HG03039 (cell line): ENCODE measurements at regions not wholly inside any gene's neighbourhood (a gene's known extent, or its start where the extent isn't known, plus 50 kb on each side); places are given as distances from the start of the nearest gene placed in this dataset.

Experiments
- ATAC-seq: cut with Tn5 transposase; IDR thresholded peaks from one replicate; pipeline ENCODE4 v1.9.1; 2021; ENCODE audit warnings: mild to moderate bottlenecking, moderate library complexity; ENCODE audit not compliant: unreplicated experiment

DNA sequence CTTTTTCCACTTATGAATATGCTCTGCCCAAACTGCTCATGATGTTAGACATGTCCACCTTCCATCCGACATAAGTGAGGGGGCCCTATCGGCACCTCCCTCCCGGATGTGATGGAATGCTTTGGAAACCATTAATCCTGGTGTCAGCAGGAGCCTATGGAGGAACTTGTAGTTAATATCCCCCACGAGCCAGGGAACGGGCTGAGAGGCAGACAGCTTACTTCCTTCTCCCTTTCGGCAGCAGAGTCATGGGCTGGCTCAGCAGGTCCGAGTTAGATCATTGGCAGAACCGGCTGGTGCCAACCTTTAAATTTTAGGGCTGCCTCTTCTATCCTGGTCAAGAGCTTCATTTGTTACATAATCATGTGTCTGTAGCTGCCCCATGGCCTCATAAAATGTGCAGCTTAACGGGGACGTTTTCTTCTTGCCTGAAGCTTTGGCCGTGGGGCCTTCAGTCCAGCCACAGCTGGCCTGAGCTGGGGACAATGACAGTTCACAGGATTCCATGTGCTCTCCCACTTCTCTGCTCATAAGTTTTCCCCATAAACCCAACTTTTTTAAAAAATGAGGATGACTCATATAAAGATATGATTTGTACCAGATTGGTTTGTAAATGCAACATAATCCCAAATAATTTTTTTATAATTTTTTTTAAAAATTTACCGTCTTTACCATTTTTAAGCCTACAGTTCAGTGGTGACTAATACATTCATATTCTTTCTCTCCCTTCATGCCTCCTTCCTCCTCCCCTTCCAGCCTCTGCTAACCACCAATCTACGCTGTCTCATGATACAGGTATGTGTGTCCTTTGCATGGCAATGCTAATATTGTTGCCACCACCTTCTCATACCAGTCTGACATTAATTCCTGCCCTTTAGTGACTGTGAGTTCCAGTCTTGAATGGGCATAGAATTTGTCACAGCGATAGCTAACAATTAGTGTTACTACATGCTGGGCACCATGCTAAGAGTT, 62.2 kb upstream of the RGMA start:
- ATAC-seq = no peak

DNA sequence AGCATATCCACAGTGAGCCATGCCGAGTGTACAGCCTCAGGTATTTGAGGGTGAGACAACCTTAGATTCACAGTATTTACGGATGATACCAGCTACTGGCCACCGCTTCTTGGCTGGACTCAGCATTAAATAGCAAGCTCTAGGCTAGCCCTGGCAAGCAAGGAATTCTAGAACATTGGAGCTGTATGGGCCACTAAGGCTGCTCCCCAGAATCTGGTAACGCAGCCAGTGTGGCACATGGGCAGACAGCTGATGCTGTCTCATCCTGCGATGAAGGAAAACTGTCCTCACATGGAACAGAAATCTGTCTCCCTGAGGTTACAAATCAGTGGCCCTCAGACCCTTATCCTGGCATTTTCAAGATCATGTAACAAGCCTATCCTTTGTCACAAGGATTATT, 57.6 kb upstream of the RGMA start:
- ATAC-seq = no peak

DNA sequence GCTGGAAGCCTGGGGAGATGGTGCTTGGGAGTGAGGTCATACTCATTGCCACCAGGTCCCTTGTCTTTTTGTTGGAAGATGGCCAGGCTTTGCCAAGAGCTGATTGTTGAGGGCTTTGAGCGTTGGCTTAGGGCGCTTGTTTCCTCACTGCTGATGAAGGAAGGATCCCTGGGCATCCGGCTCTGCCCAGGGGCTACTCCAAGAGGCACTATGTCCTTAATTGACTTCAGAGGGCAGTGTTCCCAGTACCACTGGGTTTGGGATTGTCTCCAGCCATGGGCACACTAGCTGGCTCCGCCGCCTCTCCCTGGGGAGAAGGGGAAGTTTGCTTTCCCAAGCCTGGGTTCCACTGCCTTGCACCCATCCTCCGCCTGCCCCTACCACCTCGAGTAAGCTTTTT, 57.2 kb upstream of the RGMA start:
- no peak for ATAC-seq

DNA sequence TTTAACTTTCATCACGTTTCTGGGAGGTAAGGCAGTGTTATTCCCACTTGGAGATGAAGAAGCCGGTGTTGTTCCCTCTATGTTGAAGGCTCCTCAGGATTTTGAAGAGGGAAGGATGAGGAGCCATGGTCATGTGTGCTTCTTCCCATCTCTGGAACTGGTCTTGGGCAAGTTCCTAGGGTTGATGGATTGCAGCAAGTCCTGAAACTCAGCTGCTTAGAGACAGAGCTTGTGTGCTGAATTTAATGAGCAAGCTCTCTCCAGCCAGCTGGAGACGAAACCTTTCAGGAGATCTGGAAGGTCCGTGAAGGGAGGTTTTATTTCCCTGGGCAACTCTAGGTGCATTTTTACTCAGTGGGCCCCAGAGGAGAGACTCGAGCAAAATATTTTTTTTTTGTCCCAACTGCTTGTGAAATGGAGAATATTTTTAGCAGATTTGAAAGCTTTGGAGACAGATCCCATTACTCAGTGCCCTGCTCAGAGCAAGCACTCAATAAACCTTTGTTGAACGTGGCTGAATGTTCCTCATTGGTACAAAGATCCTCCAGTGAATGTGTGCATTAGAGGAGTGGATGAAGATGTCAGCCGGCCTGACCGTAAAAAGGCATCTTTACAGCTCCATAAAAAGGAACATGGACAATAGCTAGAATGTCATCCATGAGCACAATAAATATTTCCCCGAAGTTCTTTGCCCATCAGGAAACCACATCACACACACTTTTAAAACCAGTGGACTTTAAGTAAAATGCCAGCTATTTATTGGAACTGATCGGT, 55.6 kb upstream of the RGMA start:
- ATAC-seq = no peak

DNA sequence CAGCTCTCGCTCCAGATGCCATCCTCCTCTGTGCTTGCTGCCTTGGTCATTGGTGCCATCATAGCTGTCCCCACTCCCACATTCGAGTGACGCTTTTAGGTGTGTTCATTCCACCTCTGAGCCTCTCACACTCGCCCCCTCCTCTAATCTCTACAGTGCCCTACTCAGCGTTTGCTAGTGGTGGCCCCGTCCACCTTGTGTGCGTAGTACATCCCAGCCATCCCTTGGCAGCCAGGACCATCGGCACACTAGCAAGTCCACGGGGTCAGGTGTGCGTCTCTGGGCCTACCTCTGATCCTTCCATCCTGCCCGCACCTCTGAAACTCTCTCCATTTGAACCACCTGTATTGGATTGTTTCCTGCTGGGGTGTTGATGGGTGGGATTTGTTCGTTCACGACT, 54.2 kb upstream of the RGMA start:
- no peak for ATAC-seq

DNA sequence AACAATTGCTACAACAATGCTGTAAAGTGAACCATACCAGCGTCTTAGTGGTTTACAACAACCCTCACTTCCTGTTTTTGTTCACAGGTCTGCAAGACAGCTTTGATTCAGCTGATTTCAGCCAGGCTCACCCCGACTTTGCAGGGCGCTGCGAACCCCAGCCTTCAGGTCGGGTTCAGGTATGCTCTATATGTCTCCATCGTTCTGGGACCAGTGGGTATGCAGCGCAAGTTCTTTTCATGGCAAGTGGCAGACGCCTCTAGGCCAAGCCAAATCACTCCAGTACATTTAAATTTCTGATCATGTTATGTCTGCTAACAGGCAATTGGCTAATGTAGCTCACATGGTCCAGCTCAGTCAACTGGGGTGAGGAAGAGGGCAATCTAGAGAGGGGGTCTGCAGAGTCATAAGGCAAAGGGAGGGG, 52.4 kb upstream of the RGMA start:
- peak; percentile 91 for ATAC-seq

DNA sequence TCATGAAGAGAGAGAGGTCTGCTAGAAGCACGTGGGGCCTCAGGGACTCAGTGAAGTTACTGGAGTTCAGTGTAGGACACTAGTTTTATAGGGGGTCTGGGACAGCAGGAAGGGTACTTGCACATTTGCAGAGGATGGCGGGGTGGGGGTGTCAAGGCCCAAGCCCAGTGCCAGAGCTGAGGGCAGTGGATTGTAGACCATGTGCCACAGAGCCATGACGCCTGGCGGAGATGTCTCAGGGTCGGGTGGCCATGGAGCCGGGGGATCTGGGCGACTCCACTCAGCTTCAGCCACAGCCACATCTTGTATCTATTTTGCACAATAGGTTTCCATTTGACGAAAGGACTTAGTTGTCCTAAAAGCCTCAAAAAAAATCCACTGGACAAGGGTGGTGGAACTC, 50.4 kb upstream of the RGMA start:
- no peak for ATAC-seq

DNA sequence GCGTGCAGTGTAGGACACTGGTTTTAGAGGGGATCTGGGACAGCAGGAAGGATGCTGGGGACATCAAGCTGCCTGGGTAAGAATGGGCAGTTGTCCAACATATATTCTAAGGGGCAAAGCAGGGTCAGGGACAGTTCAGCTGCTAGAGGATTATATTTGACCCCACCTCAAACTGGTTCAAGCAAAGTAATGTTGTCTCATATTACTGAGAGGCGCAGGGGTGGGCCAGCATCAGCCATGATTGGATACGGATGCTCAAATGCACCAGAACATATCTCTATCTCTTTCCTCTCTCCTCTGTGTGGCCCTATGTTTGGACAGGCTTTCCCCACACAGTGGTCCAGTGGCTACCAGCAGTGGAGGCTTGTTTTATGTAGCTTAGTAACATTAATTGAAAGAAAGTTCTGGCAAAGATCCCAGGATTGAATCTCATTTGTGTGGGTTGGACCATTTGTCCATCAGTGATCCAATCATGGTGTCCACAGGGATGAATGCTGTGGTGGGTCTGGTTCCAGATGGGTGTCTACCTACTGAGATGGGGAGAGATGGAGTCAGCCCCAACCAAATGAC, 49.8 kb upstream of the RGMA start:
- no peak for ATAC-seq
